HG02885 (cell line): ENCODE measurements at regions not wholly inside any gene's neighbourhood (a gene's known extent, or its start where the extent isn't known, plus 50 kb on each side); places are given as distances from the start of the nearest gene placed in this dataset.
"Not testable (repeated sequence)": the region's sequence is repeated elsewhere in the genome, so short reads cannot be mapped to it uniquely, and the experiment has no call there.

Experiments used
- ATAC-seq: cut with Tn5 transposase; IDR thresholded peaks from one replicate; pipeline ENCODE4 v1.9.1; 2021; ENCODE audit warnings: mild to moderate bottlenecking; ENCODE audit not compliant: unreplicated experiment, poor library complexity

DNA sequence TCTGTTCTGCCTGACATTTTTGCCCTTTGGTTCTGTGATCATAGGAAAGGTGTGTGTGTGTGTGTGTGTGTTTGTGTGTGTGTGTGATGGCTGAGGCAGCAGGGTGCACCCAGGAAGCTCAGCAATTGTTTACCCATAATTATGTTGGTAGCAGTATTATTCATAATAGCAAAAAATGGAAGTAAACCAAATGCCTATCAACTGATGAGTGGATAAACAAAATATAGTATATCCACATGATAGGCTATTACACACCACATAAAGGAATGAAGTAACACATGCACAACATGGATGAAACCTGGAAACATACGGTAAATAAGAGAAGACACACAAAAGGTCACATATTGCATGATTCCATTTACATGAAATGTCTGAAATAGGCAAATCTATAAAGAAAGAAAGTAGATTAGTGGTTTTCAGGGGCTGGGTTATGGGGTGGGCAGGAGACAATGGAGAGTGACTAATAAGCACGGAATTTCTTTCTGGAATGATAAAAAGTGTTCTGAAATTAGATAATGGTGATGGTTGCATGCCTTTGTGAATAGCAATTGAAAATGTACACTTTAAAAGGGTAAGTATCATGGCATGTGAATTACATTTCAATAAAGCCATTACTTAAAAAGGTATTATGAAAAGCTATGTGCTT lies 167.2 kb downstream of the POLR2M start:
- ATAC-seq = no peak

DNA sequence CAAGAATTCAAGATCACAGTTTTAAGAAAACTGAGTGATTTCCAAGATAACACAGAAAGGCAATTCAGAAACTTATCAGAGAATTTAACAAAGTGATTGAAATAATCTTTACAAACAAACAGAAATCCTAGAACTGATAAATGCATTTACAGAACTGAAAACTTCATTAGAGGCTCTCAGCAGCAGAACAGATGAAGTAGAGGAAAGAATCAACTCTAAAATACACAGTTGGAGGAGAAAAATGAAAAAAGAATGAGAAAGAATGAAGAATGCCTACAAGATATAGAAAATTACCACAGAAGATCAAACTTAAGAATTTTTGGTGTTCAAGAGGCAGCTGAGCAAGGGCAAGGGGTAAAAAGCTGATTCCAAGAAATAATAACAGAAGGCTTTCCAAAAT lies 168.8 kb downstream of the POLR2M start:
- no peak for ATAC-seq

DNA sequence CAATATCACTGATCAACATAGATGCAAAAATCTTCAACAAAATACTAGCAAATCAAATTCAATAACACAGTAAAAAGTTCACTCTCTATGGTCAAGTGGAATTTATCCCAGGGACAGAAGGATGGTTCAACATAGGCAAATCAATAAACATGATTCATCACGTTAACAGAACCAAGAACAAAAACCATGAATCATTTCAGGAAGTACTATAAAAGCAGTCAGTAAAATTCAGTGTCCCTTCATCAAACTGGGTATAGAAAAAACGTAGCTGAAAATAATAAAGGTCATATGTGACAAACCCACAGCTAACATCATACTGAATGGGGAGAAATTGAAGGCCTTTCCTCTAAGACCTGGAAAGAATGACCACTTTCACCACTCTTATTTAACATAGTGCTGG lies 172.1 kb downstream of the POLR2M start:
- no peak for ATAC-seq

DNA sequence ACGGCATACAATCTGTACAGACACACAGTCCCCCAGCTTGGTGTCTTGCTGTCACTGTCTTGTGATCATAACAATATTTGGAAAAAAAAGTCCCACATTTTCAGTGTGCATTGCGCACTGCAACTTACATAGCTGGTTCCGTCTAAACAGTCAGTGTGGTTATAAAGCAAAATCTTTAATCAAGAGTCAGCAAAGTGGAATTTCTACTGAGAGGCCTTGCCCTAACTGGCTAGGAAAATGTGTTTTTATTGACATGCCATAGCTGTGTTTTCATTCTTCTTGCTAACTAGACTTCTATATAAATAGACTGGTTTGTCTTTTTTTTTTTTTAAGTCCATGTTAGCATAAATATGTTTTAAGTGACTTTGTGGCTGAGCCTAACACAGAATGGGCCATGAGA lies 174.8 kb downstream of the POLR2M start:
- no peak for ATAC-seq

DNA sequence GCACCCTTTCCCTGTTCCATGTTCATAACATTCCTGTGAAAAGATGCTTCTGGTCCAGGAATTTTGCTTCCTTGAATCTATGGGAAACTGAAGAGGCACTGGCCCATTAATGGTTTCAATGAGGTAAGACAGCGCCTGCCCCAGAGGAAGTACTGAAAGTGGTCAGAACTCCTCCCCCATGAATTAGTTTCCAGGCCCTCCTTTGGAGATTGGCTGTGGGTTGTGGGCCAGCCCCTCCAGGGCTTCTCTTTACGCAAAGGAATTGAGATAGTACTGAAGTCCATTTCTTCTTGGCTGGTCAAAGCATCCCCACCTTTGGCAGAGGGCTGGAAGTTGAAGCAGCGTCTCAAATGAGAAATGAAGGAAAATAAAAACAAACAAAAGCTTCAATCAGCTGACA lies 175.5 kb downstream of the POLR2M start:
- no peak for ATAC-seq

DNA sequence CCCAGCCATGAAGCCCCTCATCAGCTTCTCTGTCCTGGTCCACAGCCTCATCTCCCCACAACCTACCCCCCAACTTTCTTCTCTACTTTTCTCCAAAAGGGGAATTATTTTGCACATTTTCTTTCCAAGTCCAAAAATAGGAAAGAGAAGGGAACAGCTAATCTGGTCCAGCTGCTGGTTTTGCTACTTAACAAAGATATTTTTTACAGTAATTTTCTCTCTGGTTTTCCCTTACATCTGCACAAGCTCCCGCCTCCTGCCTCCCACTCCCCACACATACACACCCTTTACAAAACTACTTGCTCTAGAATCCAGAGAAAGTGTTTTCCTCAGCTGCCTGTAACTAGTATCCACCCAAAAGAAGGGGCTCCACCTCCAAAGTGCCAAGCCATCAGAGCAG lies 177.2 kb downstream of the POLR2M start:
- ATAC-seq = no peak

DNA sequence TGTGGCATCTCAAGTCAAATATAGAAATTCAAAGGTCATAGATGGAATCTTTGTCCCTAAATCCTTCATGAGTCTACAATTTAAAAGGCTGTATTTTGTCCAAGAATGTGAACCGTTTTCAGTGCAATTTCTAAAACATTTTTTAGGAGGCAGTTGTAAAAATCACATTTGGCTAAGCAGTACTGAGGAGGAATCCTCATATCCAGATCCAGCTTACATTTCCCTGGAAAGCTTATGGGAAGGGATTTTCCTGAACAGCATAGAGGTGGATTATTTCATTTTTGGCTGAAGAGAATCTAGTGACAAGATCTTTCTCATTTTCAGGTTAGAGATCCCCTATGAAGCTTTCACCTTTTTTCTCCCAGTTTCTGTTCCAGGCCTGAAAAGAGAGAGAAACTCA lies 178.4 kb downstream of the POLR2M start:
- ATAC-seq = no peak

DNA sequence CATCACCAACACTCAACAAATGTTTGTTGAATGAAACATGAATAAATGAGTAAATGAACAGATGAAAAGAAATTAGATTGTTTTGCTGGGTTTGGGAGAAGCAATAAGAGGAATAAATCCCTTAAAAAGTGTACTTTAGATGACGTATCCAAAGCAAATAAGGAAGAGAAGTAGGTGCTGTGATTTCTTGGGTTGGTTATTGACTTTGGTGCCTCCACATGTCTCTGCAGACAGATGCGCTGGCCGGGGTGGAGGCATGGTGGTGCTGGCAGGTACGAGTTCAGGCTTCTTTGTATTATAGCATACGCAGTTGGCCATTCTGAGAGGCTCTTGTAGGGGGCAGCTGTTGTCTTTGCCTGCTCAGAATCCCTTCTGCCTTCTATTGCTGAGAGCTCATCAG lies 178.9 kb downstream of the POLR2M start:
- ATAC-seq = no peak

DNA sequence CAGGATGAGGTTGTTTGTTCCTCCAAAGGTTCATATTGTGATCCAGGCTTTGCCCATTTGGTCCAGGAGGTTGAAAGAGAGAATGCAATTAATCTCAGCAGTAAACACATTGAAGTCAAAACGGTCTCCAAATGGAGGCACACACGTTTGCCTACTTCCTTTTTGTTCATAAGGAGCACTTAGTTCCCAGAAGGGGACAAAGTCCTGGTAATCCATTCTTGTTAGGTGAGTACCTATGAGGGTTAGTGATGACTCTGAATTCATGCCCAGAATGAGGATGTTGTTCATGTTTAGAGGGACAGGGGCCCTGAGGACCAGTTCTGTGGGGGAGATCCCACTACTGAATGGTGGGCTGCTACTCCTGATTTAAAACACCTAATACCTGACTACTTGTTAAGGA lies 177.7 kb downstream of the ALDH1A2 start:
- no peak for ATAC-seq

DNA sequence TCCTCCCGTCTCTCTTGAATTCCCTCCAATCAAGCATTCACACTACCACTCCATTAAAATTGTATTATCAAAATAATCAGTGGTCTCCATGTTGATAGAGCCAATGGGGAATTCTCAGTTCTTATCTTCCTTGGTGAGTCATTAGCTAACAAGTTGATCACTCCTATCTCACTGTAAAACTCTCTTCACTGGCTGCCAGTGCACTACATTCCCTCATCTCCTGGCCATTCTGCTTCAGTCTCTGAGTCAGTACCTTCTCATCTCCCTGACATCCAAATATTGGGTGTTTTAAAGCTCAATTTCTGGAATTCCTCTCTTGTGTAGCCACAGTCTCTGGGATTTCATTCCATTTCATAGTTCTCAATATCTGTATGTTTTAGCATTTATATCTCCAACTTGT lies 175.2 kb downstream of the ALDH1A2 start:
- no peak for ATAC-seq

DNA sequence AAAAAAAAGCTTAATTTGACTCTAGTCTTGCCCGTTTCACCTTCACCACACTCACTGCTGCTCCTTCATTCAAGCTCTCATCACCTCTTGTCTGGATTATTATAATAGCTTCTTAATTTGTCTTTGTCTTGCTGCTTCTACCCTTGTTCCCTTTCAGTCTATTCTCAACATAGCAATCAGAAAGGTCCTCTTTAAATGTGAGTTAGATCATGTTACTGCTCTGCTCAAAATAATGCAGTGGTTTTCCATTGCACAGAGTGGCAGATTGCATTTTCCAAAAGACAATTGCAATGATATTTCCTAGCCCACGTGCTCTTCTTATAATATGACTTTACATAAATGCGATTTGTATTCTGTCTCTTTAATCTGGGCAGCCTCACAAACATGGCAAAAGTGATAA lies 174.6 kb downstream of the ALDH1A2 start:
- no peak for ATAC-seq

DNA sequence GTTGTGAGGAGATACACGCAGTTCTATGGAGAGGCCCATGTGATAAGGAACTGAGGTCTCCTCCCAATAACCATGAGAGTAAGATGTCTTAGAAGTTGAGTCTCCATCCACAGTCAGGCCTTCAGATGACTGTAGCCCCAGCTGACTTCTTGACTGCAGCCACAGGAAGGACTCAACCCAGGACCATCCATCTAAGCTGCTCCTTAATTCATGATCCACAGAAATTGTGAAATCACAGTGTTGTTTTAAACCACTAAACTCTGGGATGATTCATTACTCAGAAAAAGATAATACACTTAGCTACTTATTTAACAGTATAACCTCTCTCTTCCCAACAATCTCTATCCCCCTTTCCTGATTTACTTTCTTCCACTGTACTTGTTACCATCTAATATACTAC lies 173.3 kb downstream of the ALDH1A2 start:
- no peak for ATAC-seq

DNA sequence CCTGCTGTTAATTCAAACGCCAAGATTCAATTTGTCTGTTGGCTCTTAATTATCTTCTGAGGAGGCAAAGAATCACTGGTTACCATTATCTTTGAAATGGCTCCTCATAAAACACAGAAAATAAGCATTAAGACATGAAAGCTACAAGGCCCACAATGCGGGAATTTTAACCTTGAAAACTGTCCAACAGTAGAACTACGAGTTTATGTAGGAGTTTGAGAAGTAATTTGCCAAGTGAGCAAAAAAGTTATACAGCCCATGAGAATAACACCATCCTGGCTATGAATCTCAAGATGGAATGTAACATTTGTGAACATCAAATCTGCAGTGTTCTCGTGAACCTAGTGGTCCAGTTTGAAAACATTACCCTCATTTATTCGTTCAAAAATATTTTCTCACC lies 172.5 kb downstream of the ALDH1A2 start:
- ATAC-seq = no peak

DNA sequence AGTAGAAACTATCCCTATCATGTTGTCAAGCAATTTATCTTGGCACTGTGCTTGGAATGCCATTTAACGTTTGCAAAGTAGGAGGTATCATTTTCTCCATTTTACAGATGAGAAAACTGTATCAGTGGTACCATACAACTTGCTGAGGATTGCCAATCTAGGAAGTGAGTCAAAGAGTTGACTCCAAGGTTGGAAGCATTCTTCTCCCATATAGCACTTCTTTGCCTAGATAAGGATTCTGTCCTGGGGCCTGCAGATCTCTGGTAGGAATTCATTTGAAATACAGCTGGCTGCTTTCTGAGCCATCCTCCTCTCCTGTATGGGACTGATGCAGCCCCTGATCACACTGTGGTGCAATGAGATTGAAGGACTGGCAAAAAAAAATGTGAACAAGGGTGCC lies 170.2 kb downstream of the ALDH1A2 start:
- ATAC-seq = no peak

DNA sequence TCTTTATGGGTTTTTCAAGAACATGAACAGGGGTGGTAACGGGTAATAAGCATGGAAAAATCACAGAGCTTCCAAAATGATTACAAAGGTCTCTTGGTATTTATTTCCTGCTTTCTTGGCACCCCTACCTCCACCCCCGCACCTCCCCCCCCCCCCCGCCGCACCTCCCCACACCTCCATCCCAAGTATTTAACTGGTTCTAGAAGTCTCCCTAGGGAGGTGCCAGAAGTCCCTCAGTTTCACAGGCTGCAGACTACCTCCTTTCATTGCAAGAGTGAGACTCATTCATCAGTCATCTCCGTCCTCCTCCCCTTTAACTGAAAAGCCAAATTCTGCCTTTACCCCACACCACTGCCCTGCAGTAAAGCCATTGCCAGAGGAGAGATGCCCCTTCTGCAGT lies 169.4 kb downstream of the ALDH1A2 start:
- no peak for ATAC-seq

DNA sequence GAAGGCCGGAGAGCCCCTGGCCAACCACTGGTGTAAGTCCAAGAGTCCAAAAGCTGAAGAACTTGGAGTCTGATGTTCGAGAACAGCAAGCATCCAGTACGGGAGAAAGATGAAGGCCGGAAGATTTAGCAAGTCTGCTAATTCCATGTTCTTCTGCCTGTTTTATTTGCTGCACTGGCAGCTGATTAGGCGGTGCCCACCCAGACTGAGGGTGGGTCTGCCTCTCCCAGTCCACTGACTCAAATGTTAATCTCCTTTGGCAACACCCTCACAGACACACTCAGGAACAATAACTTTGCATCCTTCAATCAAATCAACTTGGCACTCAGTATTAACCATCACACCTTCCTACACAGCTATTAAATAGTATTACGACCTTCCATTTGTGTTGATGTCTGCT lies 168.6 kb downstream of the ALDH1A2 start:
- ATAC-seq = not testable (repeated sequence)

DNA sequence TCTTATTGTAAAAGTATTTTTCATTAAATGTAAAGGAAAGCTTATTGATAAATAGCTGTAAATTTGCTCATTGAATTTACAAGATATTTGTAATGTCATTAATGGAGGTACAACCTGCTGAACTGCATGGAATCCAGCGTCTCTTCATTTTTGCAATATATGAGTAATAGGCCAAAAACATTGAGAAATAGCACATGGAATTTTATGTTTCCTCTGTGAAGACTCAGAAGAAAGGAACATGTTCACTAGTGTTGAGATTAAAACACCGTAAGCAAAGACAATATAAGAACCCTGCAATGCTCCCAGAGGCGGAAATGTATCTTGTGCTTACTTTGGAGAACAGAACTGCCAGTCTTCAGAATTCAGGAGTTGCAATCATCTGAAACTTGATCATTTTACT lies 167.6 kb downstream of the ALDH1A2 start:
- ATAC-seq = no peak

DNA sequence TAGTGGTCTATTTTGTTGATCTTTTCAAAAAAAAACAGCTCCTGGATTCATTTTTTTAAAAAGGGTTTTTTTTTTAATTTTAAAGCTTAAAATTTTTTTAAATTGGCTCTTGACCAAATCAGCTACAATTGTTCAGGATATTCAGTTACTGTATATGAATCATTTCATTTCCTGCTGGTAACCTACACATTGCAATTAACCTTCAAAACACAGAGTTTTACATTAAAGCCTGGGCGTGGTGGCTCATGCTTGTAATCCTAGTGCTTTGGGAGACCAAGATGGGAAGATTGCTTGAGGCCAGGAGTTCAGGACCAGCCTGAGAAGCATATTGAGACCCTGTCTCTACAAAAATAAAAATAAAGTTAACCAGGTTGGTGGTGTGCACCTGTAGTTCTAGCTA lies 163.4 kb downstream of the ALDH1A2 start:
- no peak for ATAC-seq
